ENCODE measurements at regions not wholly inside any gene's neighbourhood (a gene's known extent, or its start where the extent isn't known, plus 50 kb on each side); places are given as distances from the start of the nearest gene placed in this dataset.
"Not testable (repeated sequence)": the region's sequence is repeated elsewhere in the genome, so short reads cannot be mapped to it uniquely, and the experiment has no call there.

GRCh38 chr5:71230839-71231505 is 163.5 kb upstream of the GTF2H2 start:
- H3K9me3 Mint-ChIP-seq; H3K4me3 Mint-ChIP-seq (ENCODE audit: low read depth); H3K27me3 Mint-ChIP-seq (ENCODE audit: low read depth); H3K27ac Mint-ChIP-seq; H3K36me3 Mint-ChIP-seq (ENCODE audit: low read depth); intact Hi-C loops (cut with micrococcal nuclease); H3K4me1 Mint-ChIP-seq (ENCODE audit: low read depth): not testable (repeated sequence)
- DNase-seq (ENCODE audit: low spot score) = peak; percentile 9

Measured in activated T-helper 2 cell treated with anti-CD3 and anti-CD28 coated beads, Interferon-gamma antibody, Interleukin-2, Interleukin-4, amounts not matched to agents 10 μg/mL and 5 μg/mL and 100 μg/mL, durations not matched to agents 14 hours and 24 hours and 36 hours (primary cell).